GM10266 (cell line): ENCODE measurements at regions not wholly inside any gene's neighbourhood (a gene's known extent, or its start where the extent isn't known, plus 50 kb on each side); places are given as distances from the start of the nearest gene placed in this dataset.

Experiments used
- DNase-seq: peaks from one replicate; pipeline ENCODE4 v3.0.0; 2012; ENCODE audit errors: extremely low spot score
- CTCF ChIP-seq: IDR thresholded peaks from 2 replicates; pipeline ENCODE4 v1.5.1; 2012; ENCODE audit warnings: mild to moderate bottlenecking, low read depth; ENCODE audit not compliant: control insufficient read depth, insufficient read depth; ENCODE audit errors: missing control alignments

DNA sequence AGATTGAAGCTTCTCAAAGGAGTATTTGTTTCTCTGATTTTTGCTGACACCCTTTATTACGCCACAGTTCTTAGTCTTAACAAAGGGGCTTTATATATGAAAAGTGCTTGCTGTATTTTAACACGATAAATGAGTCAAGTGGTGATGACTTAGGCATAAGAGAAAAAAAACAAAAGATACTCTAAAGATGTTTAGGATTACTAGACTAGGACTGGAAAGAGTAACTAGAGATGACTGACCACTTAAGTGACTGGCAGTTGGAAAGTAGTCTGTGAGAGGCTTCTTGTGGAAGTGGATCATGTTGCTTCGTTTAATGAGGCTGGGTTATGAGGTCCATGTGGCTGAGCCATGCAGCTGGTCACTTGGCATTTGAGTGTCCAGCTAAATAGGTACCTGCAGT is 69.4 kb upstream of the ACTBL2 start:
- DNase-seq: no peak
- TF ChIP-seq CTCF: no peak

DNA sequence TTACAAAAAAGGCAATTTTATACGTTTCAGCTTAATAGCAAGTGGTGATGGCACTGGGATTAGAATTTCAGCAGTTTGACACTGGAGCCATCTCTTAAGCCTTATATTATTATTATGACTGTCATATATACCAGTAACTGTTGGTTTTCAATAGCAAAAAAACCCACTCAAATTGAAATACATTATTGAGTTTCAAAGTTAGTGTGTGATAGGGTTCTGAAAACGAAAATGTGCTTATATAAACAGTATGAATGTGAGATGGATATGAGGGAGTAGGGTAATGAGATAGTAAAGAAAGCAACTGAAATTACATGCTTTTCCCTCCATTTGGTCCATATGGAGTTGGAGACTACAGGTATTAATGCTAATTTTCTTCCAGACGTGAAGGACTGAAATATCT is 68.6 kb upstream of the ACTBL2 start:
- TF ChIP-seq CTCF: no peak
- no peak for DNase-seq

GRCh38 chr5:57550132-57550531 is 67.5 kb upstream of the ACTBL2 start:
- no peak for DNase-seq
- no peak for TF ChIP-seq CTCF

DNA sequence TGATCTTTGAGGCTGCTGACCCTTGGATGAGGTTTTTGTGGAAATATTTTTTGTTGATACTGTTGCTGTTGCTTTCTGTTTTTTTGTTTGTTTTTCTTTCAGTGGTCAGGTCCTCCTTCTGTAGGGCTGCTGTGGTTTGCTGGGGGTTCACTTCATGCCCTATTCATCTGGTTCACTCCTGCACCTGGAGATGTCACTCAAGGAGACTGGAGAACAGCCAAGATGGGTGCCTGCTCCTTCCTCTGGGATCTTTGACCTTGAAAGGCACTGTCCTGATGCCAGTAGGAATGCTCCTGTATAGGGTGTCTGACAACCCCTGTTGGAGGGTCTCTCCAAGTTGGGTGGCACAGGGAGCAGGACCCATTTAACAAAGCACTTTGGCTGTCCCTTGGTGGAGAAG is 67.0 kb upstream of the ACTBL2 start:
- no peak for TF ChIP-seq CTCF
- DNase-seq: no peak

GRCh38 chr5:57540823-57541222 is 58.2 kb upstream of the ACTBL2 start:
- DNase-seq: no peak
- no peak for TF ChIP-seq CTCF

- TF ChIP-seq CTCF: no peak
- no peak for DNase-seq
Measured at GRCh38 chr5:57539281-57539701, 56.7 kb upstream of the ACTBL2 start.

- DNase-seq: no peak
- TF ChIP-seq CTCF: no peak
Measured at GRCh38 chr5:57538341-57538955, 55.8 kb upstream of the ACTBL2 start.
